Epithelial cell of proximal tubule (primary cell): ENCODE measurements at regions not wholly inside any gene's neighbourhood (a gene's known extent, or its start where the extent isn't known, plus 50 kb on each side); places are given as distances from the start of the nearest gene placed in this dataset.

Experiments used
- DNase-seq: peaks from one replicate; pipeline ENCODE4 v3.0.0-alpha.2; 2011; ENCODE audit warnings: low read depth
- H3K4me3 ChIP-seq: 2 replicates; pipeline ENCODE4 v1.5.1; 2011; ENCODE audit warnings: low read depth, mild to moderate bottlenecking, low read length
- CTCF ChIP-seq: conservative IDR thresholded peaks from 2 replicates; pipeline ENCODE4 v1.5.1; 2012; ENCODE audit warnings: low read depth, mild to moderate bottlenecking, low read length

GRCh38 chr5:171702135-171702770 lies 83.4 kb upstream of the SMIM23 start:
- TF ChIP-seq CTCF = no peak
- DNase-seq = no peak
- H3K4me3 ChIP-seq = no peak overlapping the region

- TF ChIP-seq CTCF = no peak
- no peak for DNase-seq
- no peak overlapping the region for H3K4me3 ChIP-seq
These were observed 82.5 kb upstream of the SMIM23 start for GRCh38 chr5:171703146-171703545.

- no peak for TF ChIP-seq CTCF
- H3K4me3 ChIP-seq = no peak overlapping the region
- DNase-seq = no peak
These were observed 80.6 kb upstream of the SMIM23 start for GRCh38 chr5:171705036-171705435.

GRCh38 chr5:171705830-171706468 lies 79.7 kb upstream of the SMIM23 start:
- DNase-seq = no peak
- no peak overlapping the region for H3K4me3 ChIP-seq
- no peak for TF ChIP-seq CTCF

- DNase-seq = no peak
- TF ChIP-seq CTCF = no peak
- H3K4me3 ChIP-seq = no peak overlapping the region
These were observed 78.7 kb upstream of the SMIM23 start for GRCh38 chr5:171706736-171707441.

GRCh38 chr5:171707442-171707792 lies 78.2 kb upstream of the SMIM23 start:
- TF ChIP-seq CTCF = no peak
- H3K4me3 ChIP-seq = no peak overlapping the region
- no peak for DNase-seq
